CD4-positive, alpha-beta T cell treated with Interferon gamma for 1 hour (primary cell): ENCODE measurements at regions not wholly inside any gene's neighbourhood (a gene's known extent, or its start where the extent isn't known, plus 50 kb on each side); places are given as distances from the start of the nearest gene placed in this dataset.

Source experiments
- DNase-seq: peaks from one replicate; pipeline ENCODE4 v3.0.0-alpha.2; 2020

GRCh38 chr14:97916100-97916499 lies 1118.9 kb downstream of the VRK1 start:
- no peak for DNase-seq

GRCh38 chr14:97916669-97917568 lies 1119.7 kb downstream of the VRK1 start:
- no peak for DNase-seq

GRCh38 chr14:97920201-97920600 lies 1123.0 kb downstream of the VRK1 start:
- no peak for DNase-seq

DNA sequence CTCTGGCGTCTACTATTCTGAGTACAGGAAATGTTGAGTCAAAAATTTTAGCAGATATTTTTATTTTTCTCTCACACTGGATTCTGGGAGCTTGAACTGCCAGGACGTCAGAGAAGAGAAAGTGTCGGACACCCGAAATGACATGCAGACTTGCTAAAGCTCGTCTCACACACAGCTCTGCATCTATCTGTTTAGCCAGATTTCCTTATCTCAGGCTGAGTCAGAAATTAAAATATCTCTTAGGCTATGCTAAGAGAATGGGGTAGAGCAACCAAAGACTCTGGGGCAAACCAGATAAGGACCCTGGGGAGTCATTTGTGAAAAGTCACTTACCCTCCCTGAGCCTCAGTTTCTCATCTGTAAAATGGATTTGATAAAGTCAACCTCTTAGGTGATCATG lies 1124.1 kb downstream of the VRK1 start:
- DNase-seq: no peak

DNA sequence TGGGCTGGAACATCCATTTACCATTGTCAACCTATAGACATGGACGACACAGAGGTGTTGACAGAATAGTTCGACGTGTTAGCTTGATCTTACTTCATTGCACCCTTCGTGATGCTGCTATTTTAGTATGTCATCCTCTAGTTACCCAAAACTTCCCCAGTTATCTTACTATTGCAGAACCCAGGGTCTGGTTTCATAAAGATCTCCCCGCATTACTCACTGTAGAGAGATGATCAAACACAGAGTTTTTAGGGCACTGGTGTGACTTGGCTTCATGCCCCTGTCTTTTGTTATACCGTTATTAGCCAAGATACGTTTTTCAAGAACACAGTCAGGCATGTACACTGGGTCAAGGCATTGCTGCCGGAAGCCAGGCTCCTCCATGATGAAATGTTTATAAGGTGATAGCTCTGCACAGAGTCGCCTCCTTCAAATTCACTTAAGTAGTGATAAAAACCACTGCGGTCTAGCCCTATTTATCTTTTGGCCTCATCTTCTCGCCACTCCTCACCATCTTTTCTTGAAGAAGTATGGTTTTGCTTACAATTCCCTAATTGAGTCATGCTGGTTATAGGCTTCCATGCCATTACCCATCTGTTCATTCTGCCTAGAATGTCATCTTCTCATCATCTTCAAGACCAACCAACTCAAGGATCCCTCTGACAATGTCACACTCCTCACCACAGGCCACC lies 1127.9 kb downstream of the VRK1 start:
- DNase-seq: no peak

DNA sequence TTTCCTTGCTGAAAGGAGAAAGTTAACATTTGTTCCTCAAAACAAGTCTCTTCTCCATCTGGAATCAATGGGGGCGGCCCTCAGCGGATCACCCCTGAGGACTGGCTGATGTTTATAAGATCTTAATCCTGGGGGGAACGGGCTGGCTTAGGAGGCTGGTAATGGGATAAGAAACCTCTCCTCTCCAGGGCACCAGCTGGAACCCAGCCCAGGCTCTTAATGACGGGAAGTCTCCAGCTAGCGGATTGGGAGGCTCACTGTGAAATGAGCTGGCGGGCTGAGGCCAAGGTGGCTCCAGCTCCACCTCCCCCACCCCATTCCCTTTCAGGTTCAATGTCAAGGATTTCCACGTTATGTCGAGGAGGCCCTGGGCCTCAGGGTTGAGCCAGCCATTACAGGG lies 1133.0 kb downstream of the VRK1 start:
- DNase-seq: no peak

GRCh38 chr14:97931273-97931672 lies 1134.1 kb downstream of the VRK1 start:
- DNase-seq: no peak

DNA sequence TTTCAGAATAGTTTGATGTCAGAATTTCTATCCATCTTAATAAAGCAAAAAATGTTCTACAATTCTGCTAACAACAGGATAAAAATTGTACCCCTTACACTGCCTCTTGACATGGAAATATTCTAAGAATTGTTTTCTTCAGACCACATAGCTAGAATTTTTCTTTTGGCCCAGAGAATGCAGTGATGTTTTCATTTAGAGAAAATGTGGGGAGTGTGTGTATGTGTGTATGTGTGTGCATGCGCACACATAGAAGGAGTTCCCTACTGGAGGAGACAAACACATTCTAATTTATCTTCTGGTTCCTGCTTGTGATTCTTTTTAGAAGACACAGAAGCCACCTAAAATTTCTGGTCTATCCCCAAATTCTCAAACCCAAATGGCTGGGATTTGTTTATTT lies 1145.7 kb downstream of the VRK1 start:
- no peak for DNase-seq

DNA sequence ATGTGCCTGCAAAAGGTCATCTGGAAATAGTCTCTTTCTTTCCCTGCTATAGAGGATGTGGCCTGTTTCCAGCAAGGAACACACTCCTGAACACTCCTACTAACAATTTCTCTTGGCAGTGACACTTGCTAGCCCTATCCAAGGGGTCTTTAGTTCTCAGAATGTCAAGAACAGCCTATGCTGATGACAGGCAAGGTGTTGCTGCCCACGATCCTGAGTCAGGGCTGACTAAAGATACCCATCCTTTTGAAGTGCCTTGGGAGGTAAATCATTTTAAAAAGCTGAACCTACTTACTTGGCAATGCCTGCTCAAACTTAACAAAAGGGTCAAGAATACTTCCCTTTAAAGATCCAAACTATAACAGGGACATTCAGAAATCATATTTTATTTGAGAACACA lies 1146.4 kb downstream of the VRK1 start:
- DNase-seq: no peak

DNA sequence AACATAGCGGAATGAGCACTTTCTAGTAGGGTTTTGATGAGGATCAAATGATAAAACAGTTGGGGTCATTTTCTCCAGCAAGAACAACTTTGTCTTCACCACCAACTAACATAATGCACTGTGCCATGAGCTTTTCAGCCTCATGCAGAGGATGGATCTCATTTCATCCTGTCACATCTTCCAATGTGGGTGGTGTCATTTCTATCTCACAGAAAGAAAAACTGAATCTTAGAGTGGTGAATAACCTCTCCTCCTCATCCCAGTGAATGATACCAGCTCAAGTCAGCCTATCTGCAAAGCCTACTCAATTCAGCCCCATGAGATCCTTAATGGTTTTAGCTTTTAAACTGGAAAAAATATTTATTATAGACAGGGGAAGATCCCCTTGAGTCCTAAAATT lies 1147.2 kb downstream of the VRK1 start:
- DNase-seq: no peak

DNA sequence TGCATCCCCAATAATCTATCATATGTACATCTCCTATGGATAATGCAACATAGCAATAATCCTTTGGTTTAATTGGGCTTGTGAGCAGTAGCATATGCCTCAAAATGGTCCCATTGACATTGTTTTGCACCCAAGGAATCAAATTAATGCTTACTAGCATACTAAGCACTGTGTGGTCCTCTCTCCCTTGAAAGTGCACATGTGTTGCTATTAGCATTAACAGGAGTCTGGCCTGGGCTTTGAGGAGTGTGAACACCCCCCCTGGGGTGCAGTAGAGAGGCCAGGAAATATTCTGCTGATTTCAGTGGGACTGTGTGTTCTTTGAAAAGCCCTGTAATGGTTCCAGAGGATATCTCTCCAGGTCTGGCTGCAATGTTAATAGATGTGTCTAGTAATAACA lies 1148.4 kb downstream of the VRK1 start:
- no peak for DNase-seq

DNA sequence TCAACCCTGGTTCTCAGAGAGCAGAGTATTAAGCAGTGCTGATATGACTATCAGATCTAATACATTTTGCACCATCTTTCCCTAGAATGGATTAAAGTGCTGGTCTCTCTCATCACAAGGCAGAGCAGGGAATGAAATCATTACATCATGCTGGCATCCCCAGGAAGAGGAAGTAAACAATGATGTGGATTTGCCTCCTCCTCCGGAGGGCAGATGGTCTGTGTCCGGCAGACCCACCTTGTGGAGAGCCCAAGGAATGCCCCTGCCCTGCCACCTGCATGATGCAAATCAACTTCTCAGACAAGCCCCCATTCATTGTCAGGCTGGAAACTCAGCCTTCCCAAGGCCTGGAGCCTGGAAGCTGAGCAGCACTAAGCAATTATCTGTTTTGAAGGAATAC lies 1149.1 kb downstream of the VRK1 start:
- no peak for DNase-seq

- no peak for DNase-seq
These were observed 1149.5 kb downstream of the VRK1 start for GRCh38 chr14:97946641-97947040.

DNA sequence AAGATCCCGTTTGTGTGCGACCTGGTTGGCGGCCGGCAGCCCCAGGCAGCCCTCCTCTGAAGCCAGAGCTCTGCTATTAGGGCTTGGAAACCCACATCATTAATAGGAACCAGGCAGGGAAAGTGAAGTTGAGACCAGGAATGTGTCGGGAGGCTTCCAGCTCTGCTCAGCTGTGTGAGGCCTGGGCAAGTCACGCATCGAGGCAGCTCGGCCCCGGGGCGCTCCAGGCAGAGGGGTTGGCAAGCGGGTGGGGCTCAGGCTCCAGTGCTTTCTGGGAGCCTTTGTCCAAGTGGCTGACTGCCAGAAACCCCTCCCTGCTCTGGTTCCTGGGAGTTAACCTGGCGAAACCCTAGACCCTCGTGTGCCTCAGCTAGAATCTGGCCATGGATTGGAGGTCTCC lies 1151.7 kb downstream of the VRK1 start:
- no peak for DNase-seq

DNA sequence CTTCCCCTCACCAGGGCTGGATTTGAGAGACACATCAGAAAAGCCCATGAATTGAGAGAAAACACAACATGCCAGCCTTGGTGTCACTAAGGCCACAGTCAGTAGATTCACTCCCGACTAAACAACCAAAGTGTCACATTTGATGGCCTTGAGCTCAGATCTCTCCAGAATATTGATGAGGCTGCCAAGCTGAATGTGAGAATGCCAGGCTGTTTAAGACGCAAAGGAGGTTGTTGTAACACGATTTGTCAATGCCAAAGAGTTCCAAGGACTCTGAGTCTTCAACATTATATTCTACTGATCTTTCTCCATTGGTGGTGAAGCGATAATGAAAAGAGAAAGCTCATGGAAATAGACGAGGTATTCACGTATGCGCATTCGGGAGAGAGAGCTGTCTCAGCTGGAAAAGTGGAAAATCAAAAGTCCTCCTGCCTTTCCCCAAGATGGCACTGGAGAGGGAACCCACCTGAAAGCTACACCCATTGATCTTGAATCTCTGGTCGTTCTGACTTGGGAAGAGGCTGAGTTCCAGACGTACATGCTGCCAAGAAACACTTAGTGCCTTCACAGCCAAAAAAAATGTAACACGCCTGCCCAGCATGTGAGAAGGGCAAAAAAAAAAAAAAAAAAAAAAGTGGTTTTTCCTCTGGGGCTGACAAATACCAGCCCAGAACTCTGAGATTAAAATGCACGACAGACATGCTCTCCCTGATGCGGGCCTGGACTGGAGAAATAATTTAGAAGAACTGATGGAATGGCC lies 1159.6 kb downstream of the VRK1 start:
- DNase-seq: no peak

- DNase-seq: no peak
These were observed 1162.1 kb downstream of the VRK1 start for GRCh38 chr14:97959251-97959650.

- DNase-seq: no peak
These were observed 1163.3 kb downstream of the VRK1 start for GRCh38 chr14:97960436-97960835.

DNA sequence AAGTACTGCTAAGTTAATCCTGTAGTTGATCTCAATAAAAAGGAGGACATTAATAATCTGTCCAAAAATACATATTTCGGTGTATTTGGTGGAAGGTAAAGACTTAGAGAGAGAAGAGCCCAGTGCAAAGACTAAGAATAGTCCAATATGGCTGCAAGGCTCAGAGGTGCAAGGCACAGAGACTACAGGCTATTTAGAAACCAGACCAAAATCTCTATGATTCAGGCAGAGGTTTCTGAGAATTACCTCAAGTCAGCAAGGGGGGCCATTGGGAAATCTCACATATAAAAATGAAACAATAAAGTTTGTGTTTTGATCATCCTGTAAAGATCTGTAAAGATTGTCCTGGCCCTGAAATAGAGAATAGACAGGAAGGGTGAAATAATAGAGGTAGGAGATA lies 1173.0 kb downstream of the VRK1 start:
- no peak for DNase-seq

GRCh38 chr14:97975216-97975615 lies 1178.0 kb downstream of the VRK1 start:
- no peak for DNase-seq

GRCh38 chr14:97975962-97976361 lies 1178.8 kb downstream of the VRK1 start:
- peak; percentile 14 for DNase-seq

- DNase-seq: no peak
These were observed 1179.7 kb downstream of the VRK1 start for GRCh38 chr14:97976861-97977260.

- peak; percentile 62 for DNase-seq
These were observed 1180.6 kb downstream of the VRK1 start for GRCh38 chr14:97977651-97978261.

DNA sequence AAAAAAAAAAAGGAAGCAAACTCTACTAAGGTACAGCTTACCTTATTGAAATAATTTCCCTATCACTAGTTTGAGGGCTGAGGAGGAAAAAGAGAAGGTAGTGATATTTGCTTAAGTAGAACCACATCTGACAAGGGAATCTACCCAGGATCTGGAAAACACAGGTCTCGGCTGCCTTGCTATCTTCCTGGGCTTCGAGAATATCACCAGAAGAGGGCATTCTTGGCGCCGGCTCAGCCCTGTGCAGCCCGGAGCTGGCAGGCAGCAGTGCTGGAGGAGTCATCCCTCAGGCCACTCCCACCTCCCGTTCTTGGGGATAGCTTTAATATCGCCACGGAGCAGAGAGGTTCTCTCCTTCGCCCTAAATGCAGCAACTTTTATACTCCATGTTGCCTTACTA lies 1181.2 kb downstream of the VRK1 start:
- DNase-seq: peak; percentile 64
